Esophagus (tissue), 2 donors: ENCODE measurements at regions not wholly inside any gene's neighbourhood (a gene's known extent, or its start where the extent isn't known, plus 50 kb on each side); places are given as distances from the start of the nearest gene placed in this dataset.
"Not testable (repeated sequence)": the region's sequence is repeated elsewhere in the genome, so short reads cannot be mapped to it uniquely, and the experiment has no call there.

Source experiments
- H3K27ac ChIP-seq, 2 donors: one replicate each; pipeline ENCODE4 v1.5.1; 2013; ENCODE audit warnings: low read depth in 2 of 2, mild to moderate bottlenecking in 2 of 2, inconsistent platforms in 1 of 2, low read length in 1 of 2, moderate library complexity in 1 of 2
- H3K27me3 ChIP-seq, 2 donors: one replicate each; pipeline ENCODE4 v1.6.1; 2013; ENCODE audit warnings: low read length in 2 of 2, control low read depth in 1 of 2, mild to moderate bottlenecking in 1 of 2; ENCODE audit not compliant: insufficient read depth in 2 of 2, control insufficient read depth in 1 of 2
- H3K36me3 ChIP-seq, 2 donors: one replicate each; pipeline ENCODE4 v1.6.1; 2013; ENCODE audit warnings: low read length in 1 of 2; ENCODE audit not compliant: control insufficient read depth in 2 of 2, insufficient read depth in 2 of 2
- H3K4me1 ChIP-seq, 2 donors: one replicate each; pipeline ENCODE4 v1.6.1; 2013; ENCODE audit warnings: low read length in 1 of 2; ENCODE audit not compliant: control insufficient read depth in 2 of 2, insufficient read depth in 2 of 2
- H3K4me3 ChIP-seq, 2 donors: one replicate each; pipeline ENCODE4 v1.5.1; 2013; ENCODE audit warnings: low read length in 2 of 2, mild to moderate bottlenecking in 2 of 2, low read depth in 1 of 2, moderate library complexity in 1 of 2
- H3K9me3 ChIP-seq, 2 donors: one replicate each; pipeline ENCODE4 v1.6.1; 2013; ENCODE audit warnings: mild to moderate bottlenecking in 2 of 2, low read depth in 1 of 2, low read length in 1 of 2, moderate library complexity in 1 of 2; ENCODE audit not compliant: control insufficient read depth in 2 of 2, insufficient read depth in 1 of 2
- WGBS, 2 donors: extraction: QIAGEN DNeasy Blood & Tissue Kit; methylation state at CpG; one replicate each; pipeline ENCODE4 v1.1.7; 2013; 5-methylcytosine and 5-hydroxymethylcytosine counted together
- donor health status: healthy with polysubstance abuse.
- donor health status: Bipolar disorder and iron deficiency.

DNA sequence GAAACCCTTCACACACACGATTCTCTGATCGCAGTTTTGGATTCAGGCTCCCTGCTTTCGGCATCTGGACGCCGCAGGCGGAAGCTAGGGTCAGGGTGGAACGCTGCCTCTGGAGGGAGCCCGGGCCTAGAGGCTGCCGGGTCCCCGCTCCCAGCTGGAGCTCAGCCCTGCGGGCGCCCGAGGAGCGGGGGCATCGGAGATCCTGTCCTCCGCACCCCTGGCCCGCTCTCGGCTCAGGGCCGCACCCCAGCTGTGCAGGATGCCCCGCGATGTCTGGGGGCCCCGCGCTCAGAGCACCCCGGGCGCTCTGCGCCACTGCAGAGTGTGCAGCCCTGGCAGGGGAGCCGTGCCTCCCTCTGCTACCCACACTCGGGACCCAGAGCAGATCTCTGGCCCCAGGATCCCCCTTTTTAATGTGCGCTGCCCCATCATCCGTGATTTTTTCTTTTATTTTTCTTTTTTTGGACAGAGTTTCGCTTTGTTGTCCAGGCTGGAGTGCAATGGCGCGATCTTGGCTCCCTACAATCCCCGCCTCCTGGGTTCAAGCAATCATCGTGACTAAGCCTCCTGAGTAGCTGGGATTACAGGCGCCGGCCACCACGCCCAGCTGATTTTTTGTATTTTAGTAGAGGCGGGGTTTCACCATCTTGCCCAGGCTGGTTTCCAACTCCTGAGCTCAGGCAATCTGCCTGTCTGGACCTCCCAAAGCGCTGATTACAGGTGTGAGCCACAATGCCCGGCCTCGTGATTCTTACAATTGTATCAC, 54.8 kb upstream of the TUBA3E start:
- no peak overlapping the region for H3K27ac ChIP-seq
- H3K27me3 ChIP-seq: peaks cover 2 to 3% of the 10 kb centered on the region in 2 donors
- WGBS, 2 donors: 29 to 35% methylated on average over 42 of the region's 42 CpGs

DNA sequence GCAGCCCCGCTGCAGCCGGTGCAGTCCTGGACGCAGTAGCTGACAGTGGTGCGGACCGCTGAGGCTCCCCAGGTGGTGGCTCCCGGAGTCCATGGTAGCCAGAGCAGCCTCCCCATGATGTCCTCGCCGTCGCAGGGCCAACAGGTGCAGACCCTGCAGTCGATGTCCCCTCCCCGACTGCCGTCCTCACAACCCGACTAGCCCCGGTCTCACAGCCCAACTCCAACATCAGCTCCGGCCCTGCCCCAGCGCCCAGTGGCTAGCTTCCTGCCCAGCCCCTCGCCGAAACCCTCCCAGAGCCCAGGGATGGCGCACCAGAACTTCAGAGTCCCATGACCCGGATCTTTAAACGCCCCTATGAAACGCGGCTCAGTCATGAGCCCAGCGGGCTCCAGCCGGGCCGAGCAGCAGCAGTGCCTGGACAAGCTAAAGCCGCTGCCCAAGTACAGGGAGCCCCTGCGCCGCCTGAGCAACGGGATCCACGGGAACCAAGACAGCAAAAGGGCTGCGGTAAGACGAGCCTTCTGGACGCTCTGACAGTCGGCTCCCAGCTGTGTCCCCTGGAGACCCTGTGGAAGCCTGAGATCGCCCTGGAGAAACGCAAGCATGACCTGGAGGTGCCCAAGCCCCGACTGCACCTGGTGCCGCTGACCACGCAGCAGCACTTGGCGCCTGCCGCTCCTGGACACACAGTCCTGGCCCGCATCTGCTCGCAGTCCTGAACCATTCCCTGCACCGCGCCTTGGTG, 53.8 kb upstream of the TUBA3E start:
- H3K27me3 ChIP-seq: peaks cover 2 to 3% of the 10 kb centered on the region in 2 donors
- H3K27ac ChIP-seq: no peak overlapping the region
- no peak overlapping the region for H3K4me3 ChIP-seq
- no peaks in the 10 kb centered on the region for H3K36me3 ChIP-seq
- no peaks in the 10 kb centered on the region for H3K4me1 ChIP-seq
- H3K9me3 ChIP-seq: no peaks in the 10 kb centered on the region
- WGBS, 2 donors: 35 to 58% methylated on average over 45 to 46 of the region's 46 CpGs

More for the DNA sequence above, 54.8 kb upstream of the TUBA3E start:
- no peaks in the 10 kb centered on the region for H3K9me3 ChIP-seq
- no peaks in the 10 kb centered on the region for H3K36me3 ChIP-seq
- H3K4me1 ChIP-seq: no peaks in the 10 kb centered on the region
- H3K4me3 ChIP-seq: peak overlapping the region; percentile 40

DNA sequence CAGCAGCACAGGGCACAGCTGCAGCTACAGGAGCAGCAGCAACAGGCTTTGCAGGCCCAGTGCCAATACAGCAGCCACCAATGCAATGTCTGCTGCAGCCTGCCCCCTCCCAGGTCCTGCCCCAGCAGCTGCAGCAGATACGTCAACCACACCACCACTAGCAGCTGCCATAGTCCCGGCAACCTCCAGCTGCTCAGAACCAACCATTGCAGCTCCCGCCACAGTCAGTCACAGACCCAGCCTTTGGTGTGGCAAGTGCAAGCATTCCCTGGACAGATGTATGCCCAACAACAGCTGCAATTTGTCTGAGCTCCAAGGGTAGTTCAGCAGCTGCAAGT, 53.3 kb upstream of the TUBA3E start:
- Histone ChIP-seq H3K4me3 (no peak overlapping the region), H3K9me3 (no peaks in the 10 kb centered on the region), H3K27ac (no peak overlapping the region), H3K4me1 (no peaks in the 10 kb centered on the region), H3K36me3 (no peaks in the 10 kb centered on the region), H3K27me3 (peaks cover 2 to 3% of the 10 kb centered on the region in 2 donors)
- WGBS, 2 donors: 35 to 49% methylated on average over 3 of the region's 3 CpGs

DNA sequence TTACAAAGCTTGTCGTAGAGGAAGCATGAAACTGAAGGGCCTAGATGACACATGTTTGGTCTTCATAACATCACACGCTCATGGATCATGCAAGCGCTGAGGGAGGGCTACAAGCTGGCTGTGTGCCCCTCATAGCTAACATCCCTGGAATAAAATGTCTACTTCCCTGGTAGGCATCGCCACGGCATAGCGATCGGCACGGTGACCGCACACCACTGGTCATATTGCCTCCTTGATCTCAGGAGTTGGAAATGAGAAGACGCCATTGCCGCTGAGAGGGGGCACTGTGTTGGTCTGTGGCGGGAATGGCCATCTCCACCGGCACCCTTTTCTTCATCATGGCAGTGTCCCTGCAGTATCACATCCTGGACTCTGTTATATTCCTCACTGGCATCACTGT, 50.1 kb upstream of the TUBA3E start:
- H3K4me3 ChIP-seq, H3K27ac ChIP-seq, H3K9me3 ChIP-seq, H3K36me3 ChIP-seq, H3K27me3 ChIP-seq, H3K4me1 ChIP-seq: not testable (repeated sequence)
- WGBS, 2 donors: 87 to 88% methylated on average over 13 of the region's 13 CpGs
